H9 (cell line): ENCODE measurements at regions not wholly inside any gene's neighbourhood (a gene's known extent, or its start where the extent isn't known, plus 50 kb on each side); places are given as distances from the start of the nearest gene placed in this dataset.

Source experiments
- DNase-seq: peaks from one replicate; pipeline ENCODE4 v3.0.0-alpha.2; 2017
- H2AFZ ChIP-seq: one replicate; pipeline ENCODE4 v1.6.1; 2013; ENCODE audit warnings: mild to moderate bottlenecking, low read length, control low read depth, moderate library complexity
- H2AK5ac ChIP-seq: 2 replicates; pipeline ENCODE4 v1.6.1; 2013; ENCODE audit warnings: low read length, control low read depth, mixed read lengths; ENCODE audit not compliant: insufficient read length
- H2BK120ac ChIP-seq: one replicate; pipeline ENCODE4 v1.6.1; 2013; ENCODE audit warnings: low read depth, mild to moderate bottlenecking, low read length, control low read depth, inconsistent platforms; ENCODE audit not compliant: poor library complexity, severe bottlenecking
- H2BK12ac ChIP-seq: 2 replicates; pipeline ENCODE4 v1.6.1; 2013; ENCODE audit warnings: low read length, control low read depth, mixed read lengths, low read depth; ENCODE audit not compliant: insufficient read length
- H2BK15ac ChIP-seq: 2 replicates; pipeline ENCODE4 v1.6.1; 2013; ENCODE audit warnings: low read depth, low read length, control low read depth
- H2BK20ac ChIP-seq: one replicate; pipeline ENCODE4 v1.6.1; 2013; ENCODE audit warnings: low read depth, mild to moderate bottlenecking, low read length, control low read depth, inconsistent platforms; ENCODE audit not compliant: poor library complexity, severe bottlenecking
- H2BK5ac ChIP-seq: 2 replicates; pipeline ENCODE4 v1.6.1; 2013; ENCODE audit warnings: low read length, control low read depth, mixed read lengths; ENCODE audit not compliant: insufficient read length
- H3K14ac ChIP-seq: 2 replicates; pipeline ENCODE4 v1.6.1; 2013; ENCODE audit warnings: low read length, control low read depth; ENCODE audit not compliant: insufficient read depth
- H3K18ac ChIP-seq: 2 replicates; pipeline ENCODE4 v1.6.1; 2013; ENCODE audit warnings: low read depth, mild to moderate bottlenecking, mixed read lengths, low read length, control low read depth; ENCODE audit not compliant: insufficient read length
- H3K23ac ChIP-seq: 2 replicates; pipeline ENCODE4 v1.6.1; 2013; ENCODE audit warnings: low read length, control low read depth, mixed read lengths, low read depth; ENCODE audit not compliant: insufficient read length
- H3K23me2 ChIP-seq: 2 replicates; pipeline ENCODE4 v1.6.1; 2013; ENCODE audit warnings: low read depth, mild to moderate bottlenecking, mixed read lengths, low read length, control low read depth; ENCODE audit not compliant: insufficient read length, poor library complexity, severe bottlenecking
- H3K27ac ChIP-seq: 2 replicates; pipeline ENCODE4 v1.5.1; 2013; ENCODE audit warnings: low read length, control low read depth, mixed read lengths, low read depth; ENCODE audit not compliant: insufficient read length
- H3K27me3 ChIP-seq: 2 replicates; pipeline ENCODE4 v1.6.1; 2013; ENCODE audit warnings: low read length, control low read depth, inconsistent platforms; ENCODE audit not compliant: insufficient read depth
- H3K4ac ChIP-seq: 2 replicates; pipeline ENCODE4 v1.6.1; 2013; ENCODE audit warnings: low read depth, mild to moderate bottlenecking, control low read depth, inconsistent platforms, low read length, moderate library complexity
- H3K4me1 ChIP-seq: 2 replicates; pipeline ENCODE4 v1.6.1; 2013; ENCODE audit warnings: low read length, control low read depth, inconsistent platforms; ENCODE audit not compliant: insufficient read depth
- H3K4me2 ChIP-seq: 2 replicates; pipeline ENCODE4 v1.6.1; 2013; ENCODE audit warnings: low read length, control low read depth, mixed read lengths; ENCODE audit not compliant: insufficient read length, insufficient read depth
- H3K56ac ChIP-seq: 2 replicates; pipeline ENCODE4 v1.6.1; 2013; ENCODE audit warnings: low read depth, mild to moderate bottlenecking, mixed read lengths, low read length, control low read depth; ENCODE audit not compliant: insufficient read length
- H3K79me1 ChIP-seq: 2 replicates; pipeline ENCODE4 v1.6.1; 2013; ENCODE audit warnings: low read depth, mild to moderate bottlenecking, moderate library complexity, low read length, control low read depth, inconsistent platforms; ENCODE audit not compliant: insufficient read depth, poor library complexity, severe bottlenecking
- H3K79me2 ChIP-seq: 2 replicates; pipeline ENCODE4 v1.6.1; 2013; ENCODE audit warnings: low read length, control low read depth, inconsistent platforms; ENCODE audit not compliant: insufficient read depth
- H3K9ac ChIP-seq: 2 replicates; pipeline ENCODE4 v1.6.1; 2013; ENCODE audit warnings: low read length, control low read depth, mixed read lengths; ENCODE audit not compliant: insufficient read length; ENCODE audit errors: extremely low read depth
- H3K9me3 ChIP-seq: one replicate; pipeline ENCODE4 v1.6.1; 2013; ENCODE audit warnings: low read depth, low read length, inconsistent platforms; ENCODE audit not compliant: control insufficient read depth
- H3T11ph ChIP-seq: one replicate; pipeline ENCODE4 v1.6.1; 2013; ENCODE audit warnings: mild to moderate bottlenecking, low read length, control low read depth, inconsistent platforms
- H4K20me1 ChIP-seq: one replicate; pipeline ENCODE4 v1.6.1; 2013; ENCODE audit not compliant: control insufficient read depth, insufficient read length, insufficient read depth
- H4K5ac ChIP-seq: 2 replicates; pipeline ENCODE4 v1.6.1; 2013; ENCODE audit warnings: low read depth, mild to moderate bottlenecking, mixed read lengths, low read length, control low read depth; ENCODE audit not compliant: insufficient read length
- H4K8ac ChIP-seq: replicated peaks from 2 replicates; pipeline ENCODE4 v1.6.1; 2013; ENCODE audit warnings: low read length, control low read depth, mixed read lengths, low read depth; ENCODE audit not compliant: insufficient read length
- H4K91ac ChIP-seq: 2 replicates; pipeline ENCODE4 v1.6.1; 2013; ENCODE audit warnings: low read depth, mild to moderate bottlenecking, moderate library complexity, mixed read lengths, low read length, control low read depth; ENCODE audit not compliant: insufficient read length
- H3K27ac Mint-ChIP-seq, 3 experiments: 2 replicates in 2 of 3; 3 replicates in 1 of 3; pipeline ENCODE4 v1.8.0; 2020 to 2021; ENCODE audit warnings: mixed read lengths in 3 of 3, mild to moderate bottlenecking in 1 of 3, moderate library complexity in 1 of 3
- H3K27me3 Mint-ChIP-seq: 2 replicates; pipeline ENCODE4 v1.8.0; 2021; ENCODE audit warnings: low read depth, mild to moderate bottlenecking, moderate library complexity, mixed read lengths
- H3K36me3 Mint-ChIP-seq, 3 experiments: 2 replicates in 2 of 3; 3 replicates in 1 of 3; pipeline ENCODE4 v1.8.0; 2020 to 2021; ENCODE audit warnings: low read depth in 3 of 3, mixed read lengths in 3 of 3; ENCODE audit not compliant: insufficient read depth in 1 of 3
- H3K4me1 Mint-ChIP-seq, 2 experiments: 2 replicates each; pipeline ENCODE4 v1.8.0; 2020; ENCODE audit warnings: mixed read lengths in 2 of 2
- H3K4me3 Mint-ChIP-seq, 2 experiments: 2 replicates in 1 of 2; 3 replicates in 1 of 2; pipeline ENCODE4 v1.8.0; 2020 to 2021; ENCODE audit warnings: mild to moderate bottlenecking in 2 of 2, mixed read lengths in 2 of 2, moderate library complexity in 1 of 2
- H3K9me3 Mint-ChIP-seq, 2 experiments: 2 replicates in 1 of 2; 3 replicates in 1 of 2; pipeline ENCODE4 v1.8.0; 2020; ENCODE audit warnings: mild to moderate bottlenecking in 2 of 2, mixed read lengths in 2 of 2, moderate library complexity in 1 of 2
- CTCF ChIP-seq: fragments of 200-600 bp; sonication (generic); conservative IDR thresholded peaks from 3 replicates; pipeline ENCODE4 v1.8.0; 2021; ENCODE audit warnings: antibody characterized with exemption, mild to moderate bottlenecking
- WGBS: extraction: QIAGEN DNeasy Blood & Tissue Kit; methylation state at CpG from one replicate; pipeline ENCODE4 v1.1.7; 2013; ENCODE audit warnings: missing lambda C conversion rate, low lambda C conversion rate, mixed read lengths; ENCODE audit not compliant: insufficient read length; ENCODE audit errors: extremely low coverage; 5-methylcytosine and 5-hydroxymethylcytosine counted together

- no peaks in the 10 kb centered on the region for H3K79me2 ChIP-seq
- H2BK12ac ChIP-seq = no peak overlapping the region
- no peak overlapping the region for H2AK5ac ChIP-seq
- no peaks in the 10 kb centered on the region for H3K27me3 ChIP-seq
- Mint-ChIP-seq H3K36me3 (peaks cover 0 to 2% (median 0%) of the 10 kb centered on the region in 3 experiments; a peak in 1 of 7 replicates), H3K4me1 (peaks cover 12 to 14% of the 10 kb centered on the region in 2 experiments), H3K27me3 (no peaks in the 10 kb centered on the region), H3K9me3 (peaks cover 0 to 2% of the 10 kb centered on the region in 2 experiments; a peak in 2 of 5 replicates), H3K27ac (peak overlapping the region in 2 of 3 experiments; percentile 22 to 60; a peak in 1 of 7 replicates), H3K4me3 (no peak overlapping the region; a peak in 1 of 5 replicates)
- no peak overlapping the region for H4K5ac ChIP-seq
- H3K4ac ChIP-seq = no peak overlapping the region
- no peak overlapping the region for H3K9ac ChIP-seq
- no peaks in the 10 kb centered on the region for H3K79me1 ChIP-seq
- H2BK5ac ChIP-seq = no peak overlapping the region
- no peak overlapping the region for H3K18ac ChIP-seq
- no peak overlapping the region for H3K23ac ChIP-seq
- H2BK15ac ChIP-seq = no peak overlapping the region
- WGBS = no CpG with 5 or more reads among the region's 17 CpGs
- DNase-seq = no peak
- H3K9me3 ChIP-seq = no peaks in the 10 kb centered on the region
- no peak for TF ChIP-seq CTCF
- H2BK20ac ChIP-seq = no peak overlapping the region
- no peak overlapping the region for H4K91ac ChIP-seq
- no peak overlapping the region for H2BK120ac ChIP-seq
- H2AFZ ChIP-seq = no peak overlapping the region
- H4K20me1 ChIP-seq = no peaks in the 10 kb centered on the region
- H4K8ac ChIP-seq = no peak overlapping the region
- no peak overlapping the region for H3K56ac ChIP-seq
- H3K4me1 ChIP-seq = no peaks in the 10 kb centered on the region
- H3K23me2 ChIP-seq = no peaks in the 10 kb centered on the region
- H3K4me2 ChIP-seq = no peak overlapping the region
- H3T11ph ChIP-seq = no peak overlapping the region
- no peak overlapping the region for H3K27ac ChIP-seq
- no peak overlapping the region for H3K14ac ChIP-seq
Observed at GRCh38 chr14:99093532-99094517, 178.2 kb downstream of the BCL11B start.
